H1 (cell line): ENCODE measurements at regions not wholly inside any gene's neighbourhood (a gene's known extent, or its start where the extent isn't known, plus 50 kb on each side); places are given as distances from the start of the nearest gene placed in this dataset.

Source experiments
- CTCF ChIA-PET: fragments of 300-600 bp; sonication (Branson Sonifier 250); formaldehyde crosslinking; loops from one replicate; lab custom pipeline; 2021; ENCODE audit not compliant: partially characterized antibody; lab: Charles Lee
- POLR2A ChIA-PET: fragments of 300-600 bp; sonication (Branson Sonifier 250); formaldehyde crosslinking; loops from one replicate; lab custom pipeline; 2021; ENCODE audit warnings: inconsistent platforms; ENCODE audit not compliant: partially characterized antibody; lab: Charles Lee
- DNase-seq, 2 experiments: peaks; one replicate each; pipeline versions ENCODE4 v3.0.0 to v3.0.0-alpha.2; 2010 to 2022; ENCODE audit warnings: low spot score in 2 of 2, low read depth in 1 of 2, mixed read lengths in 1 of 2
- FAIRE-seq: peaks from 2 replicates; lab custom pipeline; 2011; peaks lifted over from hg19 to GRCh38; lab: Jason Lieb, UNC
- H2AFZ ChIP-seq: 2 replicates; pipeline ENCODE4 v1.8.1; 2012; ENCODE audit warnings: low read length, inconsistent platforms
- H2AK5ac ChIP-seq: 2 replicates; pipeline ENCODE4 v1.6.1; 2013; ENCODE audit warnings: low read depth, low read length
- H2BK120ac ChIP-seq: replicated peaks from 2 replicates; pipeline ENCODE3; 2013; ENCODE audit warnings: low read depth, low read length, inconsistent platforms
- H2BK12ac ChIP-seq: 2 replicates; pipeline ENCODE4 v1.6.1; 2013; ENCODE audit warnings: low read depth, low read length
- H2BK15ac ChIP-seq: 2 replicates; pipeline ENCODE4 v1.6.1; 2013; ENCODE audit warnings: low read length
- H2BK20ac ChIP-seq: 2 replicates; pipeline ENCODE4 v1.6.1; 2013; ENCODE audit warnings: low read length
- H2BK5ac ChIP-seq: 2 replicates; pipeline ENCODE4 v1.6.1; 2013; ENCODE audit warnings: low read depth, low read length
- H3K14ac ChIP-seq: 2 replicates; pipeline ENCODE4 v1.6.1; 2013; ENCODE audit warnings: inconsistent platforms; ENCODE audit not compliant: insufficient read length
- H3K18ac ChIP-seq: 2 replicates; pipeline ENCODE4 v1.6.1; 2013; ENCODE audit warnings: low read length; ENCODE audit errors: extremely low read depth
- H3K23ac ChIP-seq: 2 replicates; pipeline ENCODE4 v1.6.1; 2013; ENCODE audit warnings: inconsistent platforms; ENCODE audit not compliant: insufficient read length
- H3K23me2 ChIP-seq: 2 replicates; pipeline ENCODE4 v1.6.1; 2013; ENCODE audit warnings: low read depth, low read length
- H3K27ac ChIP-seq: 2 replicates; pipeline ENCODE4 v1.6.1; 2011; ENCODE audit warnings: low read depth, low read length, inconsistent platforms
- H3K27me3 ChIP-seq, 4 experiments: replicated peaks in 1 of 4; 1 replicate in 1 of 4; 2 replicates in 3 of 4; pipeline versions ENCODE4 v1.6.1 to v1.8.1; 2011 to 2013; ENCODE audit warnings: low read length in 3 of 4, mild to moderate bottlenecking in 3 of 4, inconsistent platforms in 2 of 4, mixed read lengths in 2 of 4, moderate library complexity in 1 of 4; ENCODE audit not compliant: control insufficient read depth in 3 of 4, insufficient read depth in 3 of 4; ENCODE audit errors: extremely low read depth in 1 of 4
- H3K36me3 ChIP-seq, 4 experiments: 2 replicates each; pipeline versions ENCODE4 v1.6.1 to v1.8.1; 2011 to 2013; ENCODE audit warnings: mild to moderate bottlenecking in 4 of 4, low read length in 3 of 4, moderate library complexity in 2 of 4, control low read depth in 1 of 4, inconsistent platforms in 1 of 4; ENCODE audit not compliant: insufficient read depth in 4 of 4, control insufficient read depth in 2 of 4
- H3K4ac ChIP-seq: replicated peaks from 2 replicates; pipeline ENCODE3; 2013; ENCODE audit warnings: low read length, low read depth, mixed read lengths, inconsistent platforms; ENCODE audit not compliant: insufficient read length
- H3K4me1 ChIP-seq, 4 experiments: replicated peaks in 1 of 4; 1 replicate in 1 of 4; 2 replicates in 3 of 4; pipeline versions ENCODE4 v1.6.1 to v1.8.1; 2011 to 2013; ENCODE audit warnings: low read length in 3 of 4, inconsistent platforms in 2 of 4, mixed read lengths in 1 of 4; ENCODE audit not compliant: insufficient read depth in 4 of 4, control insufficient read depth in 3 of 4
- H3K4me2 ChIP-seq, 2 experiments: 2 replicates each; pipeline versions ENCODE4 v1.6.1 to v1.8.1; 2011 to 2013; ENCODE audit warnings: low read depth in 2 of 2, low read length in 2 of 2, control low read depth in 1 of 2, inconsistent platforms in 1 of 2, mild to moderate bottlenecking in 1 of 2; ENCODE audit not compliant: insufficient read depth in 1 of 2
- H3K4me3 ChIP-seq, 4 experiments: fragments of 200-600, 300-600 bp in 1 of 4; sonication (generic), shearing (Covaris generic), sonication (Bioruptor Twin) in 1 of 4; 2 replicates each; pipeline versions ENCODE4 v1.5.1 to v1.8.1; 2011 to 2016; ENCODE audit warnings: low read length in 4 of 4, low read depth in 3 of 4, control low read depth in 2 of 4, inconsistent platforms in 2 of 4, mild to moderate bottlenecking in 2 of 4, mixed read lengths in 1 of 4, moderate library complexity in 1 of 4; ENCODE audit not compliant: insufficient read depth in 2 of 4; ENCODE audit errors: extremely low read depth in 1 of 4
- H3K56ac ChIP-seq: replicated peaks from 2 replicates; pipeline ENCODE3; 2013; ENCODE audit warnings: low read depth, mild to moderate bottlenecking, mixed read lengths, low read length, inconsistent platforms; ENCODE audit not compliant: insufficient read length
- H3K79me1 ChIP-seq: 2 replicates; pipeline ENCODE4 v1.6.1; 2013; ENCODE audit warnings: low read depth, low read length, control low read depth
- H3K79me2 ChIP-seq, 2 experiments: 2 replicates each; pipeline versions ENCODE4 v1.6.1 to v1.8.1; 2012 to 2013; ENCODE audit warnings: low read length in 2 of 2, mild to moderate bottlenecking in 2 of 2, inconsistent platforms in 1 of 2; ENCODE audit not compliant: insufficient read depth in 2 of 2, control insufficient read depth in 1 of 2
- H3K9ac ChIP-seq, 4 experiments: replicated peaks in 1 of 4; 1 replicate in 1 of 4; 2 replicates in 3 of 4; pipeline versions ENCODE4 v1.6.1 to v1.8.1; 2011 to 2013; ENCODE audit warnings: low read depth in 3 of 4, low read length in 3 of 4, control low read depth in 2 of 4, mild to moderate bottlenecking in 2 of 4, moderate library complexity in 2 of 4, inconsistent platforms in 1 of 4; ENCODE audit errors: extremely low read depth in 1 of 4
- H3K9me3 ChIP-seq, 2 experiments: 2 replicates each; pipeline versions ENCODE4 v1.6.1 to v1.8.1; 2012 to 2013; ENCODE audit warnings: mild to moderate bottlenecking in 2 of 2, moderate library complexity in 2 of 2, control low read depth in 1 of 2, inconsistent platforms in 1 of 2, low read depth in 1 of 2, low read length in 1 of 2, mixed read lengths in 1 of 2; ENCODE audit not compliant: insufficient read depth in 2 of 2
- H4K20me1 ChIP-seq, 2 experiments: replicated peaks in 1 of 2; 2 replicates each; pipeline versions ENCODE3 to v1.8.1; 2011 to 2013; ENCODE audit warnings: inconsistent platforms in 2 of 2, low read length in 2 of 2, mild to moderate bottlenecking in 1 of 2; ENCODE audit not compliant: insufficient read depth in 2 of 2, control insufficient read depth in 1 of 2
- H4K5ac ChIP-seq: 2 replicates; pipeline ENCODE4 v1.6.1; 2013; ENCODE audit warnings: low read length, low read depth, mixed read lengths, inconsistent platforms; ENCODE audit not compliant: insufficient read length
- H4K8ac ChIP-seq: 2 replicates; pipeline ENCODE4 v1.8.0; 2013; ENCODE audit warnings: mild to moderate bottlenecking, moderate library complexity, low read length, inconsistent platforms; ENCODE audit not compliant: insufficient read depth; ENCODE audit errors: extremely low read depth
- H4K91ac ChIP-seq: replicated peaks from 2 replicates; pipeline ENCODE3; 2013; ENCODE audit warnings: low read length, mixed read lengths, inconsistent platforms; ENCODE audit not compliant: insufficient read length
- BCL11A ChIP-seq, 2 experiments: IDR thresholded peaks; one replicate each; pipeline ENCODE4 v1.6.1; 2011; ENCODE audit warnings: low read depth in 2 of 2, low read length in 2 of 2, mild to moderate bottlenecking in 2 of 2
- EP300 ChIP-seq, 2 experiments: IDR thresholded peaks; 1 replicate in 1 of 2; 2 replicates in 1 of 2; pipeline ENCODE4 v1.6.1; 2011 to 2012; ENCODE audit warnings: low read depth in 2 of 2, low read length in 2 of 2, mild to moderate bottlenecking in 2 of 2, borderline replicate concordance in 1 of 2, inconsistent platforms in 1 of 2, moderate library complexity in 1 of 2
- EZH2 ChIP-seq: fragments of 200-600 bp; sonication (generic); IDR thresholded peaks from 2 replicates; pipeline ENCODE4 v1.7.1; 2012; ENCODE audit warnings: low read depth, mild to moderate bottlenecking, moderate library complexity, low read length, inconsistent platforms; ENCODE audit not compliant: severe bottlenecking
- FOSL1 ChIP-seq: IDR thresholded peaks from 2 replicates; pipeline ENCODE4 v1.6.1; 2011; ENCODE audit warnings: mild to moderate bottlenecking, low read depth, low read length, moderate library complexity; ENCODE audit not compliant: insufficient read depth
- KDM1A ChIP-seq: fragments of 200-600, 300-600 bp; sonication (generic); IDR thresholded peaks from 2 replicates; pipeline ENCODE4 v1.7.1; 2016; ENCODE audit warnings: mild to moderate bottlenecking, low read length, borderline replicate concordance
- WGBS, 2 experiments: shearing (Covaris generic) in 1 of 2; methylation state at CpG; one replicate each; pipeline versions ENCODE4 v1.1.6 to v1.1.7; 2013 to 2015; ENCODE audit warnings: low lambda C conversion rate in 2 of 2, mixed read lengths in 2 of 2, inconsistent platforms in 1 of 2, low coverage in 1 of 2, missing lambda C conversion rate in 1 of 2; ENCODE audit not compliant: insufficient replicate concordance in 2 of 2, insufficient coverage in 1 of 2, insufficient read length in 1 of 2; ENCODE audit errors: extremely low coverage in 1 of 2, missing lambda C conversion rate in 1 of 2; 5-methylcytosine and 5-hydroxymethylcytosine counted together

- Histone ChIP-seq H3K36me3 (no peaks in the 10 kb centered on the region), H3K4me2 (no peak overlapping the region; a peak in 1 of 4 replicates), H3K4ac (no peak overlapping the region), H3K27ac (no peak overlapping the region), H3K27me3 (peaks cover 0 to 7% (median 2%) of the 10 kb centered on the region in 4 experiments; a peak in 3 of 7 replicates), H2BK12ac (no peak overlapping the region), H4K20me1 (no peaks in the 10 kb centered on the region), H2BK20ac (no peak overlapping the region), H2BK5ac (no peak overlapping the region), H3K79me1 (no peaks in the 10 kb centered on the region), H3K23ac (no peak overlapping the region), H4K5ac (no peak overlapping the region), H2BK15ac (no peak overlapping the region), H3K18ac (no peak overlapping the region), H3K56ac (no peak overlapping the region), H4K8ac (no peak overlapping the region), H3K14ac (no peak overlapping the region), H3K9me3 (no peaks in the 10 kb centered on the region), H3K9ac (no peak overlapping the region), H4K91ac (no peak overlapping the region), H3K4me1 (peaks cover 0 to 21% (median 8%) of the 10 kb centered on the region in 4 experiments; a peak in 6 of 7 replicates), H3K23me2 (peaks cover 3% of the 10 kb centered on the region; the same call in 1 of the 2 replicates), H3K79me2 (no peaks in the 10 kb centered on the region), H3K4me3 (peak overlapping the region in 1 of 4 experiments; percentile 54; a peak in 1 of 8 replicates), H2BK120ac (peak overlapping the region; percentile 35), H2AK5ac (no peak overlapping the region), H2AFZ (no peak overlapping the region)
- DNase-seq (no peak), FAIRE-seq (no peak)
- POLR2A ChIA-PET, result interaction anchor here (1.0 to 1.9 kb wide), 2 partner anchors 11 to 128 kb away, joined by 3 to 4 read pairs; partner anchors contain the start of gene YWHAQ
- 70% methylated on average over 5 of the region's 5 CpGs; no CpG with 5 or more reads in 1 of the 2 experiments for WGBS, 2 experiments
- TF ChIP-seq BCL11A (IDR thresholded peaks at IDR 0.05; ENCODE audit: low read depth in 2 of 2, low read length in 2 of 2) (no peak), KDM1A (no peak), EP300 (IDR thresholded peaks at IDR 0.05; ENCODE audit: borderline replicate concordance in 1 of 2, low read depth in 2 of 2, low read length in 2 of 2) (no peak), EZH2 (no peak), FOSL1 (no peak)
- CTCF ChIA-PET, result interaction anchor here (1.1 to 7.1 kb wide), 5 partner anchors 8 to 19 kb away, joined by 3 to 103 read pairs (median 4); no protein-coding TSS in a partner anchor
These were observed 84.5 kb upstream of the TAF1B start for GRCh38 chr2:9758741-9759140.
